ENCODE measurements at regions not wholly inside any gene's neighbourhood (a gene's known extent, or its start where the extent isn't known, plus 50 kb on each side); places are given as distances from the start of the nearest gene placed in this dataset.

- TF ChIP-seq, protein P1, sequence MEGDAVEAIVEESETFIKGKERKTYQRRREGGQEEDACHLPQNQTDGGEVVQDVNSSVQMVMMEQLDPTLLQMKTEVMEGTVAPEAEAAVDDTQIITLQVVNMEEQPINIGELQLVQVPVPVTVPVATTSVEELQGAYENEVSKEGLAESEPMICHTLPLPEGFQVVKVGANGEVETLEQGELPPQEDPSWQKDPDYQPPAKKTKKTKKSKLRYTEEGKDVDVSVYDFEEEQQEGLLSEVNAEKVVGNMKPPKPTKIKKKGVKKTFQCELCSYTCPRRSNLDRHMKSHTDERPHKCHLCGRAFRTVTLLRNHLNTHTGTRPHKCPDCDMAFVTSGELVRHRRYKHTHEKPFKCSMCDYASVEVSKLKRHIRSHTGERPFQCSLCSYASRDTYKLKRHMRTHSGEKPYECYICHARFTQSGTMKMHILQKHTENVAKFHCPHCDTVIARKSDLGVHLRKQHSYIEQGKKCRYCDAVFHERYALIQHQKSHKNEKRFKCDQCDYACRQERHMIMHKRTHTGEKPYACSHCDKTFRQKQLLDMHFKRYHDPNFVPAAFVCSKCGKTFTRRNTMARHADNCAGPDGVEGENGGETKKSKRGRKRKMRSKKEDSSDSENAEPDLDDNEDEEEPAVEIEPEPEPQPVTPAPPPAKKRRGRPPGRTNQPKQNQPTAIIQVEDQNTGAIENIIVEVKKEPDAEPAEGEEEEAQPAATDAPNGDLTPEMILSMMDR (IDR thresholded peaks at IDR 0.05): no peak
- H3K27ac ChIP-seq: no peak overlapping the region
Observed at GRCh38 chr15:46408312-46408711, 773.5 kb downstream of the SQOR start.

GRCh38 chr15:46409841-46410301 is 775.0 kb downstream of the SQOR start:
- TF ChIP-seq, protein P1 (IDR thresholded peaks at IDR 0.05): no peak
- H3K4me1 ChIP-seq (ENCODE audit: control insufficient read depth in 1 of 2, insufficient read depth in 1 of 2, low read depth in 1 of 2, low read length in 1 of 2): no peaks in the 10 kb centered on the region

More at GRCh38 chr15:46408312-46408711, 773.5 kb downstream of the SQOR start:
- no peaks in the 10 kb centered on the region for H3K9me3 ChIP-seq
- H3K4me1 ChIP-seq (ENCODE audit: control insufficient read depth in 1 of 2, insufficient read depth in 1 of 2, low read depth in 1 of 2, low read length in 1 of 2): no peaks in the 10 kb centered on the region
- H3K4me3 ChIP-seq (ENCODE audit: low read depth in 1 of 2, low read length in 1 of 2): no peak overlapping the region
- no peaks in the 10 kb centered on the region for H3K27me3 ChIP-seq
- H3K36me3 ChIP-seq: no peaks in the 10 kb centered on the region

GRCh38 chr15:46410705-46411104 is 775.9 kb downstream of the SQOR start:
- no peak overlapping the region for H3K27ac ChIP-seq
- no peaks in the 10 kb centered on the region for H3K4me1 ChIP-seq (ENCODE audit: control insufficient read depth in 1 of 2, insufficient read depth in 1 of 2, low read depth in 1 of 2, low read length in 1 of 2)
- H3K9me3 ChIP-seq: no peaks in the 10 kb centered on the region
- TF ChIP-seq, protein P1 (IDR thresholded peaks at IDR 0.05): no peak
- no peak overlapping the region for H3K4me3 ChIP-seq (ENCODE audit: low read depth in 1 of 2, low read length in 1 of 2)
- H3K27me3 ChIP-seq: no peaks in the 10 kb centered on the region
- no peaks in the 10 kb centered on the region for H3K36me3 ChIP-seq

More at GRCh38 chr15:46409841-46410301, 775.0 kb downstream of the SQOR start:
- Histone ChIP-seq H3K9me3 (no peaks in the 10 kb centered on the region), H3K27me3 (no peaks in the 10 kb centered on the region), H3K4me3 (ENCODE audit: low read depth in 1 of 2, low read length in 1 of 2) (no peak overlapping the region), H3K36me3 (no peaks in the 10 kb centered on the region), H3K27ac (no peak overlapping the region)

DNA sequence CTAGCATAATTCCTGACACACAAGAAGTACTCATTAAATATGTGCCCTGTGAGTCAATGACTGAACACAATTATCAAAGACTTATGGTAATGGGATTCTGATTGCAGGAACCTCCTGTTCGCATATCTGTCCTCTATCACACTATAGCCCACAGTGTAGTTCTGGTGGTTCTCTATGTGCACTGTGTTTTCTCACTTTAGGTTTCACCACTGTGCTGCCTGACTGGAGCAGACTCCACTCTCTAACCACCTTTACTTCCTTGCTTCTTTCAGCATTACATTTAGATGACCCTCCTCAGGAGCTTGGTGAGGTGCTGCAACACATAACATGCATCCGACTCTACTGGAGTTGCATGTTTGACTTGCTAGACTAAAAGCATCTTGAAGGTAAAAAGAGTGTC is 777.1 kb downstream of the SQOR start:
- Histone ChIP-seq H3K4me1 (ENCODE audit: control insufficient read depth in 1 of 2, insufficient read depth in 1 of 2, low read depth in 1 of 2, low read length in 1 of 2) (no peaks in the 10 kb centered on the region), H3K27ac (no peak overlapping the region), H3K4me3 (ENCODE audit: low read depth in 1 of 2, low read length in 1 of 2) (no peak overlapping the region), H3K27me3 (no peaks in the 10 kb centered on the region), H3K36me3 (no peaks in the 10 kb centered on the region), H3K9me3 (no peaks in the 10 kb centered on the region)
- TF ChIP-seq, protein P1 (IDR thresholded peaks at IDR 0.05): no peak

DNA sequence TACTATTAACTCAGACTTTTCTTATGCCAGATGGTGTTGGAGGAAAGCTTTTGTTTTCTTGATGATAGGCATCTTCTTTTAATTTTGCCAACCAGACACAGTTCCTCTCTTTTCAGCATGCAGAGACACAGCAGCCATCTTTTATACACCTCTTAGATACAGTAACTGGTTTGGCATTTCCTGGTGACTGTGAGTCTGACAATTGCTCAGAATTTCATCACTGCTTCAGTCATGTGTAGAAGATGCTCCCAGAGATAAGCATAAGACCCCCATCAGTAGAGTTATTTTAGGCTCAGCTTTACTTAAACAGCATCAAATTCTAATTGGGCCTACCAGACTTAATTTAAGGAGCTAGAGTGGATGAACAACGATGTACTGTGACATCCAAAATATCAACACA is 779.0 kb downstream of the SQOR start:
- TF ChIP-seq, protein P1 (IDR thresholded peaks at IDR 0.05): no peak
- no peaks in the 10 kb centered on the region for H3K4me1 ChIP-seq (ENCODE audit: control insufficient read depth in 1 of 2, insufficient read depth in 1 of 2, low read depth in 1 of 2, low read length in 1 of 2)
- no peak overlapping the region for H3K4me3 ChIP-seq (ENCODE audit: low read depth in 1 of 2, low read length in 1 of 2)
- H3K27ac ChIP-seq: no peak overlapping the region
- H3K36me3 ChIP-seq: no peaks in the 10 kb centered on the region
- H3K27me3 ChIP-seq: no peaks in the 10 kb centered on the region
- no peaks in the 10 kb centered on the region for H3K9me3 ChIP-seq

DNA sequence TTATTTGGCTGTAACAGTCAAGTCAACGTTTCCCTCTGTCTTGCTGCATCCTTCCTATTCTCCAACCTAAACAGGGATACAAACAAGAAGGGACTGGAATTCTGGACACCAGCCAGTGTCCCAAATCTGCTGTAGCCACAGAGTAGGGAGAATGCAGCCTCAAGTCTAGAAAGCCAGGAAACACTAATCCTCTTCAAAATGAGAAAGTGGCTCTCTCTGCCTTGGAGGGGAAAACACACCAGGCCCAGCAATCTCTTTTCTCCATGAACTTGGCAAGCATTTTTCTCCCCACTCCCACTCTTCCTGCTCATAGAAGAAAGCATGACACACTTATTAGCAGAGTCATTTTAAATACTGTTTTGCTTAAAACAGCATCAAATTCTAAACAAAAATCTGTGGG is 781.7 kb downstream of the SQOR start:
- TF ChIP-seq, protein P1 (IDR thresholded peaks at IDR 0.05): no peak
- no peaks in the 10 kb centered on the region for H3K9me3 ChIP-seq
- no peak overlapping the region for H3K4me3 ChIP-seq (ENCODE audit: low read depth in 1 of 2, low read length in 1 of 2)
- H3K27ac ChIP-seq: no peak overlapping the region
- no peaks in the 10 kb centered on the region for H3K27me3 ChIP-seq
- H3K36me3 ChIP-seq: no peaks in the 10 kb centered on the region
- H3K4me1 ChIP-seq (ENCODE audit: control insufficient read depth in 1 of 2, insufficient read depth in 1 of 2, low read depth in 1 of 2, low read length in 1 of 2): no peaks in the 10 kb centered on the region

Data from neutrophil (primary cell).